HG03066 (cell line): ENCODE measurements at regions not wholly inside any gene's neighbourhood (a gene's known extent, or its start where the extent isn't known, plus 50 kb on each side); places are given as distances from the start of the nearest gene placed in this dataset.
"Not testable (repeated sequence)": the region's sequence is repeated elsewhere in the genome, so short reads cannot be mapped to it uniquely, and the experiment has no call there.

ENCODE experiments used
- ATAC-seq: cut with Tn5 transposase; IDR thresholded peaks from one replicate; pipeline ENCODE4 v1.9.1; 2021; ENCODE audit warnings: low read depth; ENCODE audit not compliant: unreplicated experiment

DNA sequence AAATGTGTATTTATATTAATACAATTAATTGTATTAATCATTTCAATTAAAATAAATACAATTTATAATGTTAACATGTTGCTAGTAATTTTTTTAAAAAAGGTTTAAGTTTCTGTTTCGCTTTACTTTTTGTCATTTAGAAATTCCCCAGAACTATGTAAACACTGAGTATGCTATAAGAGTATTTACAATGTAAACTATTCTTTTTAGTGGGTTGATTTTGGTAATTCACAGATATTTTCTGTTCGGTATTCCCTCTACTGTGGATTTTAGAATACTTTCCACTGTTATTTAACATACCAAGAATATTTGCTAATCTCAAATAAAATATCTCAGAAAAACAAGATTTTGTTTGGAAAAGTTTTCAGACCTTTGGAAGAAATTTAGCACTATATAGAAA is 1564.4 kb downstream of the EFNA5 start:
- no peak for ATAC-seq

DNA sequence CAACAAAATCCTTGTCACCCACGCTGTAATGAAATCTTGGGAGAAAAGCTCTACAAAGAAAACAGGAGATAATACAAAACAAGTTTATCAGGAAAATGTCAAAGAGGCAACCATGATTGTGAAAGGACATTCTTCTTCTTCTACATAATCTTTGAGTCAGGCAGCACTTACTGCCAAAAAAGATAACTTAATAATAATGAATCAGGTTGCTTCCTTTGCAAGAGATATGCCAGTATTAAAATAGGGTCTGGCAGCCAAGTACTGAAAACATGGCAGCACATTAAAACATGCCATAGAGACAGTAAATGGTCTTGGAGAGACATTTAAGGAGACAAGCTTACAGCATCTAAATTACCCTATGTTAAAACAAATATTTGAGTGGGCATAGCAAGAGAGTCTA is 1573.4 kb downstream of the EFNA5 start:
- ATAC-seq: no peak

DNA sequence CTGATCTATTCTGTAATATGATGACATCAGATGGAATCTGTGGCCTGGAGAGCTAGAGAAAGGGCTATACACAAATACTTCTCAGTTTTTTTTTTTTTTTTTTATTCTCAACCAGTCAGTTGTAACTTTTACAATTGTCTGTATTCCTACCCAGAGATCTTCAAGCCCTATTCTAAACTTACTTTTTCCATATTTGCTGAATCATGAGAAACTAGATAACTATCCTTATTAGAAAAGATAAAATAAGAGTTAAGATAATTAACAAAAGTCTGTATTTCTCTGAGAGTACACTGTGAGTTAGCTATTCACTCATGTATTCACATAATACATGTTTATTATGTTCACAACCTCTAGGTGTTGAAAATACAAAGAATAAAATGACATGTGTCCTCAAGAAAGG is 1575.9 kb downstream of the EFNA5 start:
- ATAC-seq: no peak

DNA sequence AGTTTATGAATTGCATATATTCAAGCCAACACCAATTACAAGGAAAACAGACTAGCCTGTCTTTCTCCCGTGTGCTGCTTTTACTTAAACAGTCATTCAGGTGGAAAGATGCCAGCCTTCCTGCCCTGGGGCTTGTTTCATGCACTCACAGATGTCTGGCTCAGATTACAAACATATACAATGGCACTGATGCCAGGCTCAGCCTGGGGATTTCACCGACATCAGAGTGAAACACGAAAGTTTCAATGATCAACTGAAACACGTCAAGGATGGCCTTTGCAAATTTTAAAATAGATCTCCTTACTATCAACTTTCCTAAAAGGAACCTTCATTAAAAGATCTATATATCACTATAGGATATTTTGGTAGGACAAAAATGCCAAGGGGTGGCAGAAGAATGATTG is 1576.5 kb downstream of the EFNA5 start:
- ATAC-seq: no peak

DNA sequence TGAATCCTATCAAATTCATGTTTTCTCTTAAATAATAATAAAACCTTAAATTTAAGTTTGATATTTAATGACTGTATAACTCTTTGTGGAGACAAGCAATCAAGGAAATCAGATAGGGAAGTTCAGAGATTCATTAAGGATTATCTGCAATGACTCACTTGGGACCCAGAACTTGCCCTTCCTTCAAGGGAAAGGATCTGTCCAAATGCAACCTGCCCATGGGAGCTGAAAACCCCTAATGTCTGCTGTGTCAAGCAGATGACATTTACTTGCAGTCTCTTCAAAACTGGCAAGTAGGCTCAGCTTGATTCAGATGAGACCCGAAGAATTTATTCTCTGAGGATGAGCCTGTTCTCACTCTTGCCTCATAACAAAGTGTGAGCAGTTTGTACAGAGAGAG is 1577.6 kb downstream of the EFNA5 start:
- no peak for ATAC-seq

DNA sequence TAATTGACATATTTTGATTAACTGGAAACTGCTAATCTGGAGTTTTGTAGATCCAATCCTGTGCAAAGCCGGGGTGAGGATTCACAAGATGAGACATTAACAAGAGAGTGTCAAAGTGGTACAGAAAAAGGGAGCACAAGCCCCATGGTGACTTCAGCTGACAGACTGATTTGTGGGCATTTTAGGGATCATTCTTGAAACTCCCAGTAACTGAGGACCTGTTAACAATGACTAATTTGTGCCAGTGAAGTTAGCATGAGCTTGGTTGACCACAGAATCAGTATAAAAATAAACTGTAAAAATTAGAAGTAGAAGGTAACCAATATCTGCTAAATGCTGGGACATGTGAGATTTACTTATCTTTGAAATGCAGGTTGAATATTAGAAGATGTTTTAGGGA is 1578.3 kb downstream of the EFNA5 start:
- ATAC-seq: no peak

DNA sequence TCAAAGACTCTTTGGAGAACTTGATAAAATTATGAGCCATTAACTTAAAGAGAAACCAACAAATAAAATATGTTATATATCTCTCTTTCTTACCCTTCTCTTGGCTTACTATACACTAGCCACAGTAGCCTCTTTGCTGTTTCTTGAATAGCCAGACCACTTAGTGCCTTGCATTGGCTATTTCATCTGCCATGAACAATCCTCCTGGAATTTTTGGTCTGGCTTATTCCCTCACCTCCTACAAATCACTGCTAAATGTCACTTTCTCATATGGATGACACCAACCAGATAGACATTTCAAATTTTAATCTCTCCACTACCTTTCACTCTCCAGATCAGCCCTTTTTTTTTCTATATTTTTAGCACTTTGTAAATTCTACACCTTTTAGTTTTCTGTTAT is 1581.7 kb downstream of the EFNA5 start:
- no peak for ATAC-seq

DNA sequence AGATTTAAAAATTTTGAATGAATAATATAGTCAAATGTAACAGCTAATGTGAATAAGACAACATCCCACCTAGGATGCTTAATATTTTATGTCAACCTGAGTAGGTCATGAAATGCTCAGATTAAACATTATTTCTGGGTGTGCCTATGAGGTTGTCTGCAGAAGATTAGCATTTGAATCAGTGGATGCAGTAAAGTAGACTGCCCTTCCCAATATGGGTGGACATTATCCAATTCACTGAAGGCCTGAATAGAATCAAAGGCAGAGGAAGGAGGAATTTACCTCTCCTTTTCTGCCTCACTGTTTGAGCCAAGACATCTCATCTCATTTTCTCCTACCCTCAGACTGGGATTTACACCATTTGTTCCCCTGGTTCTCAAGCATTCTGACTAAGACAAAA is 1582.3 kb downstream of the EFNA5 start:
- ATAC-seq: no peak

DNA sequence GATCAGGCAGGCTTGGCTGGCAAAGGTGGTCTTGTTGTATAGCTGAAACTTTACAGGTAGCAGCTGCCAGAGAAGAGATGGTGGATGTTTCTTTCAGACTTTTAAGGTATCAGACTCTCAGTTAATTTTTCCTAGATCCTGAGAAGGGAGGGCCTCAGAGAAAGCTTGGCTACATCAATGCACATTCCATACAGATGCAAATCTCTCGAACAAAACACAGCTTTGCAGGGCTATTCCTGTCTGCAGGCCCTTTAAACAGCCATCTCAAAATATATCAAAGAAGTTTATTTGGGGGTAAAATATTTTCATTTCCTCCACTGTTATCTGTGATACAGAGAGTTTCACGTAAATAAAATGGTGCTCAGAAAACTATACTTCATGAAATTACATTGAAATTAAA is 1584.4 kb downstream of the EFNA5 start:
- no peak for ATAC-seq

DNA sequence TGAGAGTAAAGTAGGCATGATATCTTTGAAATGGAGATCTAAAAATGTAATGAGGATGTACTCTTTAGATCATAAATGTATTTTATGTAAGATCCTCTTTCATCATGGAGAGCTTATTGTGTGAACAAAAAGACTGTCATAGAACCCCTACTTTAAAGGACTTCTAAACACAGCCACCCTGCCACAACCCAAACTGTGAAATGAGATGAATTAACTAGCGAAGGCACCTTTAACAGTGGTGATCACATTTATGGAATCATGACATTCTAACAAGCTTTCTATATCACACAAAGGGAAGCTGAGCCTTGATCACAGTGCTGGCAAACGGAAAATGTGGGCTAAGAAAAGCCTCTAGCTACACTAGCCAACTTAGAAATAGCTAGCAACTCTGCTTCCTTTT is 1585.2 kb downstream of the EFNA5 start:
- no peak for ATAC-seq

DNA sequence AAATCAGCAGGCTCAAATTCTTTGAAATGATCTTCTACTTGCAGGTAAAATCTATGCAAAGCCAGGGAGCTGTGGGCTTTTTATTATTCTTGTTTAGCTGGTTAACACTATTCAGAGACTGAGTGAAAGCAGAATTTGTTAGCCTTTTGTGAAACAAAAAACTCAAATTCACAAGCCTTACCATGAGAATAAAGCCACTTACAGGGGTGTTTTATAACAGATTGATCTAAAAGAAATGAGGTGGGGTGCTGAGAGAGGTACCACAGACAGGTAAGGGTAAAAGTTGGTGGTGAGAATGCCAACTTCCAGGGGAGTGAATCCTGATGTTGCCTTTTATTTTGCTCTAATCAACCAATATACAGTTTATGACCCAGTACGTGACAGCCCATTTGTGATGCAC is 1585.6 kb downstream of the EFNA5 start:
- ATAC-seq: no peak

DNA sequence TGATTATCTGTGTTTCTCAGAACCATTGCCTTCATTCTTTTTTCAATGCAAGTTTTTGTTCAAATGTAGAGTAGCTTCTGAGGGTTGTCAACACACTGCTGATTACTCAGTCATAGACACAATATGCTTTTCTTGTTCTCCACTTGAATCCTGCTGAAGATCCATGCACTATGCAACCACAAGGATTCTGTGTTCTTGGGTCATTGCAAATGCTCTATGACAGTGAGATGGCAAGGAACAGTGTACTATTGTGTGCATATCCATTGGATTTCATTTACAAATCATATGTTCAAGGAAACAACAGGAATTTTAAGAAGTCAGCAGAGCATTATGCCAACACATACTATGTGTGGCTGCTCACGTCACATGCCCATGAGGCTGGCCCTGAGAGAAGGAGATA is 1590.2 kb downstream of the EFNA5 start:
- no peak for ATAC-seq

DNA sequence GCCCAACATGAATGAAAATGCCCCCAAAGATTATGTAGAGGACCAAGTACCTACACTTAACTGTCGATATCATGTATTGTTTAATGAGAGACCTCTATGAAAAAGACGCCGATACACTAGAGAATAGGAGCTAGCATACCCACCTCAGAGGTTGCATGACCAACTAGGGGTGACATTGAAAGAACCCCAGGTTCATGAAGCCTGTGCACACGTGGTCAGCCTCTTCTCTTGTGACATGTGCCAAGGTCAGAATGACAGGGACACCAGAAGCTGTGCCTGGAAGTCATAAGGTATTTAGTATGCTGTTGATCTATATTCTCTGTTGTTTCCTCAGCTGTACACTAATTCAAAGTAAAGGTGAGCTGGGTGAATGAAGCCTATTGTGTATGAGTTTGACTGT is 1594.1 kb downstream of the EFNA5 start:
- ATAC-seq: no peak

DNA sequence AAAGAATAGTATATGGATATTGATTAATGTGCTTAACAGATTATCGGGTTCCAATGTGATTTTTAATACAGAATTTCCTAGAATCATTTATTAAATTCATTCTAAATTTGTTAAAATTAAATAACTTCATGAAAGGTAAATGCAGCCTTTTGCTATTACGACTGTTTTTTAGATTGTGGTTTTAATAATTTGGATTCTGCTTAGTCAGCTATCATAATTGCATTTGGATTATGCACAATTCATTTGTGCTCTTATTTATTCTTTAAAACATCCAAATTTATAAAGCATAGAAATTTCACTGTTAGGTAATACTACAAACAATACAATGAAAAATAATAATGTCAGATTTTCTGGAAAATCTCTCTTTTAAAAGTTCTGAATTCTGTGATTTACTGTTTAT is 1598.5 kb downstream of the EFNA5 start:
- no peak for ATAC-seq

DNA sequence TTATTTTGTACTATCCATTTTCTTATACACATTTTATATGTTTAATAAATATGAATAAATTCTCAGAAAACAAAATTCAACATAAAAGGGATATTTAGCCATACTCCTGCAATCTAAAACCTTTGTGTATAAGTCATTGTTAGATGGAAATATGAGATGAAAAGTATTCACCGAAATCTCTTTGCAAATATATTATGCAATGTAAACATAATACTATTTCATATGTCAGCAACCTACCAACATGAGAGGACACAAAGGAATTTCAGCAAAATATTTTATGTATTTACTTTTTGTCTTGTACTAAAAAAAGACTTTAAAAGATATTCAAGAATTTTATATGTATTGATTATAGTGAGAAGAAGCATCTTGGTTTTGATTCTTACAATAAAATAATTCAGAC is 1623.4 kb downstream of the EFNA5 start:
- ATAC-seq: no peak

DNA sequence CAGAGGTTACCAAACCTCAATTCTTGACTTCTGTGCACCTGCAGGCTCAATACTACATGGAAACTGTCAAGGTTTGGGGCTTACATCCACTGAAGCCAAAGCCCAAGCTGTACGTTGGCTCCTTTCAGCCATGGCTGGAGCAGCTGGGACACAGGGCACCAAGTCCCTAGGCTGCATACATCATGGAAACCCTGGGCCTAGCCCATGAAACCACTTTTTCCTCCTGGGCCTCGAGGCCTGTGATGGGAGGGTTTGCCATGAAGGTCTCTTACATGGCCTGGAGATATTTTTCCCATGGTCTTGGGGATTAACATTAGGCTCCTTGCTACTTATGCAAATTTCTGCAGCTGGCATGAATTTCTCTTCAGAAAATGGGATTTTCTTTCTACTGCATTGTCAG is 1638.7 kb downstream of the EFNA5 start:
- ATAC-seq: not testable (repeated sequence)

DNA sequence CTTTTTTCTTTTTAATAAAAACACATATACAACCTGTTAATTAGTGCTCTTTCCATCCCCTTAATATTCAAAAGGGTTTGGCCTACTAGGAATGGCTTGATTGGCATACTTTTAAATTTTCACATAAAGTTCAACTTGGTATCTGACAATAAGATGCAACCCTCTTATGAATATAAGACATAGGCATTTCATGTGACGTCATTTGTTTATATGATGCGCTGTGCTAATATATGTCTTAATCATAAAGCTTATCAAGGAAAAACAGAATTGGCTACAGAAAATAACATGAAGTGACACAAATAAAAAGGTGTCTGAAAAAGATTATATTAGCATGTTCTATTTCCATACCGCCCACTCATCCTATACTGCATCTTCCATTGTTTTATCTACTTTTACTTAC is 1642.4 kb downstream of the EFNA5 start:
- ATAC-seq: no peak

DNA sequence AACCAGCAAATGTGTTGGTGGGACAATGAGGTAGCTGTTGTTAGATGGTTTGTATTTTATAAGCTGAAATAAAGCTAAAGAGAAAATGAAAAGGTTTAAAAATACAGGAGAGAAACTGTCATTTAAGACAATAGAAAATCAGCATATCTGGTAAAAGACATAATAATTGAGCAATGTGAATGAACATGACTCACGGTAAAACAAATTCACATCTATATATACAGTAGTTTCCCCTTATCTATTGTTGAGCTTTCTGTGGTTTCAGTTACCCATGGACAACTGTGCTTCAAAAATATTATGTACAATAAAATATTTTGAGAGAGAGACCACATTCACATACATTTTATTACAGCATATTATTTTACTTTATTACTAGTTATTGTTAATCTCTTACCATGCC is 1649.8 kb downstream of the EFNA5 start:
- ATAC-seq: no peak

DNA sequence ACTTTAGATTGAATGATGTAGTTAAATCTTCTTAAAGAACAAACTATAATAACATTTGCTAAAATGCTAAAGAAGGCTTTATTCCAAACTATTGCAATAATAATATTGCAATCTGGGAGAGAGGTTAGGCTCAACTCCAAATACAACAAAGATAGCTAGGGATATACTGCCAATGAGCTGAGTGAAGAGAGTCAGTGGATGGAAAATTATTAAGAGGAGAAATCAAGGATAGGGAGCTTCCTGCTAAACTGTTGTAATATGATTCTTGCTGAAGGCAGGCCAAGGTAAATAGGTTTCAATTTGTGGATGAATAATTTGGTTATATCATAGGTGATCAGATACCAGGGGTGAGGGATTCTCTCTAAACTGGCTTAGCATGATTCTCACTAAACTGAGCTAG is 1651.5 kb downstream of the EFNA5 start:
- ATAC-seq: no peak

DNA sequence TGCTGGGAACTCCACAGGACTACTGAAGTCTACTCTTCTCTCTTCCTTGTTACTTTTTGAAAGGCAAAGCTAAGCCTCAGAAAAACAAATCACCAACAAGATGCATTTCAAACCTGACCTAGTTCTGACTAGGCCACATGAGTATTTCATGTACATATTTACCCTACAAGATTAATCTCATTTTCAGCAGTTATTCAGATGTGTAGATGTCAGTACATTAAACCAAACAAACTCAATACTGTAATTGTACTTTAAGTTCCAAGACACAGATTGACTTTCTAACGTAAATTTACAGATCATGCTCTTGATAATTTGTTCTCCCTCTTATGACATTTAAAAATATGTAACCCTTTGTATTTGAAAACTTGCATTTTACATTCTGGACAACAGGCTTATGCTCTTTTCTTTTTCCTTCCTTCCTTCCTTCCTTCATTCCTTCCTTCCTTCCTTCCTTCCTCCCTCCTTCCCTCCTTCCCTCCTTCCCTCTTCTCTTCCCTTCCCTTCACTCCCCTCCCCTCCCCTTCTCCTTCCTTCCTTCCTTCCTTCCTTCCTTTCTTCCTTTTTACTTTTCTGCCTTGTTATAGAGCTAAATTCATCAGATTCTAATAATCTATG is 1653.4 kb downstream of the EFNA5 start:
- no peak for ATAC-seq

DNA sequence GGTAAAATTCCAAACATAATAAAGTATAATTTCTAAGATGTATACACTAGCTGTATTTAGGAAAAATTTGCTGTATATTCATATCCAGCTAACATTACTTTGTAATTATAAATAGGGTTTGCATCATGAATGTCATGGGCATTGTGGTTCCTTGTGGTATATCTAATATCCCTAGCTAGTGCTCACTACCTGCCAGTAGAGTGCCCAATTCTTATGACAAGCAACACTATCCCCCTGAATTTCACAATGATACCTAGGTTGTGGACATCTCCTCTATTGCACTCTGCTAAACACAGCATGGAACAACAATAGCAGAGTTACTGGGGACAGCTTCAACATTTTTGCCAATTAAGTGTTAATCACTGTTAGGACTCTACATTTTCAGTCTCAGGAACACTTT is 1656.5 kb downstream of the EFNA5 start:
- ATAC-seq: no peak

DNA sequence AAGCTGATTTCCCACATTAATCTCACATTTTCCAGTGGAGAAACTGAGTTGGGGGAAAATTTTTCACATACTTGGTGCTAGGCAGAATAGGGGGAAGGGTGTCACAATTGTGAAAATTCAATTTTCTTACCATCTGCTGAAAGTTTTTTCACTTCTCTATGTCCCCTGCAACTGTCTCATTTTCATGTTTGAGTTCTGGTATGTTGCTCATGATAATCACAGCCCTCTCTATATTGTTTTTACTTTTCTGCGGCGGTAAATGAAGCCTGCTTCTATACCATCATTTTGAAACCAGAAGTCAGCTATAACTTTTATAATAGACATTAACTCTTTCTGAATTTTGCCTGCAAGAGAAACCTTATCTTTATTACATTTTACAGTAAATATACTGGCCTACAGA is 1664.5 kb downstream of the EFNA5 start:
- no peak for ATAC-seq

DNA sequence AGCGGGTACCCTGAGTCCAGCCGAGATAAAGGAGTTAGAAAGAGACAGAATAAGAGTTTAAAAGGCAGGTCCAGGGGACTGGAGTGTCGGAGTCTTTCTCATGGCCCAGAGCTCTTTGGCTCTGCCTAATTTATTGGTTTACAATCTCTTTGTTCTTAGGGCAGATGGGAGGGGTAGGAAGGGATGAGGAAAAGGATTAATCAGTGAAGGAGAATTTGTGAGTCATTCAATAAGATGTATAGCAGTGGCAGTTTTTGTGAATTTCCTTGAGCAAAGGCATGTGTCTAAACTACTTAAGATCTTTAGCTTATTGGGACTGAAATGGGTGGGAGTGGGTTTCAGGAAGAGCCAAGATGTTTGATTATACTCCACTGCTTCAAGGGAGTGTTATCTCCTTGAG is 1671.7 kb downstream of the EFNA5 start:
- ATAC-seq: not testable (repeated sequence)
